HG03097 (cell line): ENCODE measurements at regions not wholly inside any gene's neighbourhood (a gene's known extent, or its start where the extent isn't known, plus 50 kb on each side); places are given as distances from the start of the nearest gene placed in this dataset.
"Not testable (repeated sequence)": the region's sequence is repeated elsewhere in the genome, so short reads cannot be mapped to it uniquely, and the experiment has no call there.

Source experiments
- ATAC-seq: cut with Tn5 transposase; IDR thresholded peaks from one replicate; pipeline ENCODE4 v1.9.1; 2021; ENCODE audit not compliant: unreplicated experiment, low FRiP score

DNA sequence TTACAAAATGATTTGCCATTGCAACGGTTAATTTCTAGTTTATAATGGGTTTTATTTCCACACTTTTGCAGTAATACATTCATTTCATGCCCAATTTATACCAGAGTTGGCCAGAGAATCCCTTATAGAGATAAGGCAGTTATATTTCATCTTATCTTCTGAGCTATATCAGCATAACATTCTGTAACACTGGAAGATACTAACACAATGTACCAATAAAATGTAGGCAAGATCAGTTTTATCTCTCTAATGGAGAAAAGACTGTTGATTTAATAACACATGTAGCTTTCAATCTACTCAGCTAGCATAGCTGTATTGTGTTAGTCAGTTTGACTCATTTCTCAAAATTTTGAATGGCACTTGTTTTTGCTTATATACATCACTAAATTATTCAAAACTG, 738.6 kb downstream of the TRAM1L1 start:
- no peak for ATAC-seq

DNA sequence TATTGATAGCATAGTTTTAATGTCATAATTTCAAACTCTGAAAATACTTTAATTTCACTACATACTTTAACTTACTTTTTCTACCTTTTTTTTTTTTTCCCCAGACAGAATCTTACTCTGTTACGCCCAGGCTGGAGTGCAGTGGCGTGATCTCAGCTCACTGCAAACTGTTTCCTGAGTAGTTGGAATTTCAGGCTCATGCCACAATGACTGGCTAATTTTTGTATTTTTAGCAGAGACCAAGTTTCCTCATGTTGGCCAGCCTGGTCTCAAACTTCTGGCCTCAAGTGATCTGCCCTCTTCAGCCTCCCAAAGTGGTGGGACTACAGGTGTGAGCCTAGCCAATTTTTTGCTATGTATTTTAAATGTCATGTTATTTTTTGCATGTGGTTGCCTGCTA, 741.6 kb downstream of the TRAM1L1 start:
- ATAC-seq: no peak

DNA sequence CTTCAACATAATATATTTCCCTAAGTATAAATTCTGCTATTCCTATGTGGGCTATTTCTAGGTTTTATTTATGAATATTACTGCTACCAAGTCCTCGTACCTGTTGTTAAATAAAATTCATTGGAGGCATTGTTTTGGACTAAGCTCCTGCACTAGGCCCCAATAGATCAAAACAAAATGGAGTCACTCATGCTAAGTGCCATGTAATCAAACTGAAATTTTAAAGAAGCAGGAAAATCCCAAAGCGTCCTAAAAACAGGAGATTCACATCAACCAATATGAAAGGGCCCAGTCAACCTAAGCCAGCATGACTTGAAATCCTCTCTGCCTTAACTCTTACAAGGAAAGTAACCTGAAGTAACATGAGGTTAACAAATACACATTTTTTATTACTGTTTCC, 743.2 kb downstream of the TRAM1L1 start:
- ATAC-seq: no peak

DNA sequence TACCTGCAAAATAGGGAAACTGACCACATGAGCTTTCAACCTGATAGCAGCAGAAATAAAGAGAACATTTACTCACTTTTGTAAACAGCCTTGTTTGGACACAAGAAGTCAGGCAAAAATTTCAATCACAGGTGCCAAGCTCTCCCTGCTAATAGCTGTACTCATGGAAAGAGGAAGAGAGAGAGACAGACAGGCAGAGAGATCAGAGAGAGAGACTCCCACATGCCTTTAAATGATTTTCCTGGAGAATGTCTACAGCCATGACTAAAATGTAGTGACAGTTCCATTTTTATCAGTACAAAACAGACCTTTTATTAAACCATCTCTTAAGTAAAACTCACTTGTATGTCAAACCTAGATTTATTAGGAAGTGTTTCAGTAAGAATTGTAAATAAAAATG, 752.9 kb downstream of the TRAM1L1 start:
- ATAC-seq: no peak

DNA sequence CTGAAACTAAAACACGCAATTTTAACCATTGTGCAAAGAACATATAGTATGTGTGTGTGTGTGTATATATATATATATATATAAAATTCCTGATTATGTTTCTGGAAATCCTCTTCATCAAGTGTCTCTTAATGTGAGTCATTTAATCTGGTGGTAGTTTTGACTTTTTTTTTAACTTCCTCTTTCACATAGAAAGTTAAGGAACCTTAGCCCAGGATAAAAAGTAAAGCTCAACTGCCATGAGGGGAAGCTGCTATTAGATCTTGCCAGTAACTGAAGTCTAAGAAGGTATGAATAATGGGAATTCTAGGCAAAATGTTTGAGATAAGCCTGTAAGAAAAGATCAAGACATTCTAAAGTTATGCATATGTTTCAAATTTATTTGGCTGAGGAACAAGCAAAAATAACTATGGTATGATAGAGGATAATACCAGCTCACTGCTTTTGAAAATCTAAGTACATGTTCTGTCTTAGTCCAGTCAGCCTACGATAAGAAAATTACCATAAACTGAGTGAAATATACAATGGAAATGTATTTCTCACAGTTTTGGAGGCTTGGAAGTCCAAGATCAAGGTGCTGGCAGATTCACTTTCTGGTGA, 757.0 kb downstream of the TRAM1L1 start:
- ATAC-seq: no peak

DNA sequence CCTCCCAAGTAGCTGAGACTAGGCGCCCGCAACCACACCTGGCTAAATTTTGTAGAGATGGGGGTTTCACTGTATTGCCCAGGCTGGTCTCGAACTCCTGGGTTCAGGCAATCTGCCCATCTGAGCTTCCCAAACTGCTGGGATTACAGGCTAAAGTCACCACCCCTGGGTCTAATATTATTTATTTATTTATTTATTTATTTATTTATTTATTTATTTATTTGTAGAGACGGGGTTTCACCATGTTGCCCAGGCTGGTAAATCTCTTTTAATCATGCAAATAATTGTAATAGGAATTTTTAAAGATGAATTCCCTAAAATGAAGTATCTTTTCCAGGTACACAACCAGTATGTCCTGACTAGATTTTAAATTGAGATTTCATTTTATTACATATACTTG, 761.8 kb downstream of the TRAM1L1 start:
- no peak for ATAC-seq

DNA sequence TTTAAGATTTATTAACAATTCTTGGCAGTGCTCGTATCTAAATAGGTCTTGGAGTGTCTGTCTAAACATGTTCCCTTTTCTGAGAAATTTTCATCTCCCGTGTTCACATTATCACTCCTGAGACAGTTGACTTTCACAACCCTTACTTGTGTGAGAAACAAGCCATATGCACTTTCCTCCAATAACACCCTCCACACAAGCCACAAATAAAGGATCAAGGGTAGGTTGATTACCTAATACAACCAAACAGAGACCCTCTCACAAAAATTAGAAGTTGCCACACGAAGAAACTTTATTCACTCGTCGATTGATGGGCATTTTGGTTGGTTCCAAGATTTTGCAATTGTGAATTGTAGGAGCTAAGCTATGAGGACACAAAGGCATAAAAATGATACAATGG, 763.9 kb downstream of the TRAM1L1 start:
- no peak for ATAC-seq

DNA sequence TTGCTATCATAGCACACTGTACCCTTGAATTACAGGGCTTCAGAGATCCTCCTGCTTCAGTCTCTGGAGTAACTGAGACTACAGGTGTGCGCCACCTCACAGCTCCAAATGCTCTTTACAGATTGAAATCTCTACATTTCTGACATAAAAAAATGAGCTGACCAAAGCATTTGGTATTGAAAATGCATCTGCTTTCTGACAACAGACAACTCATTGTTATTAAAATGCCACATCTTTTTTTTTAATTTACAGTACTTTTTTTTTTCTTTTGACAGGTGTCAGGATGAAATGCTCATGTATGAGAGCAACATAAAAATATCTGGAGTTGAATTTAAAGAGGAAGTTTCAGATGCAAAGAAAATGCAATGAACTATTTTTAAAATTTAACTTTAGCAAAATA, 764.5 kb downstream of the TRAM1L1 start:
- no peak for ATAC-seq

DNA sequence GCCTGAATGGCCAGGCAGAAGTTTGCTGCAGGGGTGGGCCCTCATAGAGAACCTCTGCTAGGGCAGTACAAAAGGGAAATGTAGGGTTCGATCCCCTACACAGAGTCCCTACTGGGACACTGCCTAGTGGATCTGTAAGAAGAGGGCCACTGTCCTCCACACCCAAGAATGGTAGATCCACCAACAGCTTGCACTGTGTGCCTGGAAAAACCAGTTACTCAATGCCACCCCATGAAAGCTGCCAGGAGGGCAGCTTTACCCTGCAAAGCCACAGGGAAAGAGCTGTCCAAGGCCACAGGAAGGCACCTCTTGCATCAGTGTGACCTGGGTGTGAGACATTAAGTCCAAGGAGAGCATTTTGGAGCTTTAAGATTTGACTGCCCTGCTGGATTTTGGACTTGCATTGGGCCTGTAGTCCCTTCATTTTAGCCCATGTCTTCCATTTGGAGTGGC, 781.6 kb downstream of the TRAM1L1 start:
- ATAC-seq: no peak

DNA sequence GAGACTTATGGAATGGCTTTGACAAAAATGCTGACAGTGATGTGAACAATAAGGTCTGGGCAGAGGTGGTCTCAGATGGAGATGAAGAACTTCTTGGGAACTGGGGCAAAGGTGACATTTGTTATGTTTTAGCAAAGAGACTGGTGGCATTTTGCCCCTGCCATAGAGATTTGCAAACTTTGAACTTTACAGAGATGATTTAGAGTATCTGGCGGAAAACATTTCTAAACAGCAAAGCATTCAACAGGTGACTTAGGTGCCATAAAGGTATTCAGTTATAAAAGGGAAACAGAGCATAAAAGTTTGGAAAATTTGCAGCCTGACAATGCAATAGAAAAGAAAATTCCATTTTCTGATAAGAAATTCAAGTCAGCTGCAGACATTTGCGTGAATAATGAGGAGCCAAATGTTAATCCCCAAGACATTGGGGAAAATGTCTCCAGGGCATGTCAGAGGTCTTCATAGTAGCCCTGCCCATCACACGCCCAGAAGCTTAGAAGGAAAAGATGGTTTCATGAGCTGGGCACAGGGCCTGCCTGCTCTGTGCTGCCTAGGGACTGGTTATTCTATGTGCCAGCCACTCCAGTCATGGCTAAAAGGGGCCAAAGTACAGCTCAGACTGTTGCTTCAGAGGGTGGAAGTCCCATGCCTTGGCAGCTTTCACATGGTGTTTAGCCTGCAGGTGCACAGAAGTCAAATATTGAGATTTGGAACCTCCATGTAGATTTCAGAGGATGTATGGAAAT, 782.2 kb downstream of the TRAM1L1 start:
- no peak for ATAC-seq

DNA sequence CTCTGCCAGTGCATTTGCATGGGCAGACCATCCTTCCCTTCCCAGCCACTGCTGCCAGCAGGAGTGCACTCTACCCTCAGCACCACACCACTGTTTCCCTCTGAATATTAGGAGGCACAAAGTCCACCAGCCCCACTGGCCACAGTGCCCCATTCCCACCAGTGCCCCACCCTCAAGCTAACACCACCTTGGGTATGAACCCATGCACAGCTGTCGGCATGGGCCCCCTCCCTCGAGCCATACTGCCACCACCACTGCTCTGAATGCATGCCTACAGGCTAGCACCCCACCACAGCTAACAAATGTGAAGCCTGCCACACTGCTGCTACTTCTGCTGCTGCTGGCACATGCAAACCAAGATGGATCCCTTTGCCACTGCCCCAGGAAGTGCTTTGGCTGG, 810.4 kb downstream of the TRAM1L1 start:
- no peak for ATAC-seq

DNA sequence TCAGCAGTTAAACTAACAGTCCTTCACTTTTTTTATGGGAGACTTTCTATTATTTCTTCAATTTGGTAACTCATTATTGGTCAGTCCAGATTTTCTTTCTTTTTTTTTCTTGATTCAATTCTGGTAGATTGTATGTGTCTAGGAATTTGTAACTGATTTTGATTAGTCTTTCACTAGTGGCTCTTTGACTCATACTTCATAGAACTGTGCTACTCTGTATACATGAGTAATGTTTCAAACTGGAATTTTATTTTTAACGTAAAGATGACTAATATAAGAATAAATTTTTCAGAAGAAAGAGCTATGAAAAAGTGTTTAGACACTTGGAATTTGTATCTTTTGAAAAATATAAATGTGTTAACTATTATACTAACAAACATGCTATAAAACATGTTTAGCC, 813.0 kb downstream of the TRAM1L1 start:
- no peak for ATAC-seq

DNA sequence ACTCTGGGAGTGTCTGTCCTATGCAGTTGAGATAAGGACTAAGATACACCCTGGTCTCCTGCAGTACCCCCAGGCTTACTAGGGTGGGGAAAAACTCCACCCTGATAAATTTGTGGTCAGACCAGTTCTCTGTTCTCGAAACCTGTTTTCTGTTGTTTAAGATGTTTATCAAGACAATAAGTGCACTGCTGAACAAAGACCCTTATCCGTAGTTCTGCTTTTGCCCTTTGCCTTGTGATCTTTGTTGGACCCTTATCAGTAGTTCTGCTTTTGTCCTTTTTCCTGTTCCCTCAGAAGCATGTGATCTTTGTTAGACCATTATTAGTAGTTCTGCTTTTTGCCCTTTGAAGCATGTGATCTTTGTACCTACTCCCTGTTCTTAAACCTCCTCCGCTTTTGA, 824.4 kb downstream of the TRAM1L1 start:
- not testable (repeated sequence) for ATAC-seq

DNA sequence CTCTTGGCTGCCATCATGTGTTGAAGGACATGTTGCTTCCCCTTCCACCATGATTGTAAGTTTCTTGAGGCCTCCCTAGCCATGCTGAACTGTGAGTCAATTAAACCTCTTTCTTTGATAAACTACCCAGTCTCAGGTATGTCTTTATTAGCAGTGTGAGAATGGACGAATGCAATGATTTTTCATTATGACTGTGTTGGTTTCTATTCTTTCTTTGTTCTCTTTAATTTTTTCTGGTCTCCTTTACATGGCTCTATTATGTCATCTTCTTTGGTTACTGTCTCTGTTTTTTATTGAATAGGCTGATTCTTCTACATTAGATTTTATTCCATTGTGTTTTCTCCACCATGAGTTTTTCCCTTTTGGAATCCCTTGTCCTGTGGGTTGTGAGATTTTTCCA, 840.6 kb downstream of the TRAM1L1 start:
- no peak for ATAC-seq

DNA sequence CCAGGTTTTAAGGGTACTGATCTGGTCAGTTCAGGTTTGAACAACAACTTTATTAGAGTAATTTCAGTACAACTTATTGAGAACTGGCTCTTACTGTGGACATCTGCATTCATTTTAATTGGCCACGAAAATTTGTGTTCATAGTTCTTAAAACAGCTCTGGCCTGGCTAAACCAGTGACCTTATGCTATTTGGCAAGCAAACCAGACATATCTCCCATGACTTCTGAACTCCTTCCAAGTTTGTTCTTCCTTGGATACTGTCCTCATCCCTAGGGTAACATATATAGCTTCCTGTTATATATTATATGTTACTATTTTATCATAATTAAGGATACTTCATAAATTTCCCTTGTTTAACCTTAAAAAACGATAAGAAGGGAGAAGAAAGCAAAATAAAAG, 841.9 kb downstream of the TRAM1L1 start:
- ATAC-seq: no peak

DNA sequence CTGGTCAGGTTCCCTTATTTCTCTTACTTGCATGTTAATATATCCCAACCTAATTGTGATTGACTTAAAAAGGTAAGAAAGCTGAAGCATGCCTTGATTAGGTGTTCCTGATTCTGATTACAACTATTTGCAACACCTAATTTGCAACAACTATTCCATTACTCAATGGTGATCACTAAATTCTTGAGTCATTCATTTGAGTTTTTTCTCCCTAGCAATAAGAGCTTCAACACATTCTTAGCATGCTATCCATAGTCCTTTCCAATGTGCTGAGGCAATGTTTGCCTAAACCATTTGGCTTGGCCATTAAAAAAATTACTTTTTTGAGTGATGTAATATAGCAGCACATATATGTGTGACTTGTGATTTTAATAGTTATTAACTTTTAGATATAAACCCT, 851.4 kb downstream of the TRAM1L1 start:
- no peak for ATAC-seq

DNA sequence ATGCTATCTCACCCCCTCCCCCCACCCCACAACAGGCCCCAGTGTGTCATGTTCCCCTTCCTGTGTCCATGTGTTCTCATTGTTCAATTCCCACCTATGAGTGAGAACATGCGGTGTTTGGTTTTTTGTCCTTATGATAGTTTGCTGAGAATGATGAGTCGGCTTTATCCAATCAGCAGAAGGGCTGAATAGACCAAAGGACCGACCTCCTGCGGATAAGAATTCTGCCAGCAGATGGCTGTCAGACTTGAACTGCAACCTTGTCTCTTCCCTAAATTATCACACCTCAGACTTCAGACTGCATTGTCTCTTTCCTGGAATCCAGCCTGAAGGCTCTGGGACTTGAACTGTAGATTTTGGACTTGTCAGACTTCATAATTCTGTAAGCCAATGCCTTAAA, 853.4 kb downstream of the TRAM1L1 start:
- not testable (repeated sequence) for ATAC-seq

DNA sequence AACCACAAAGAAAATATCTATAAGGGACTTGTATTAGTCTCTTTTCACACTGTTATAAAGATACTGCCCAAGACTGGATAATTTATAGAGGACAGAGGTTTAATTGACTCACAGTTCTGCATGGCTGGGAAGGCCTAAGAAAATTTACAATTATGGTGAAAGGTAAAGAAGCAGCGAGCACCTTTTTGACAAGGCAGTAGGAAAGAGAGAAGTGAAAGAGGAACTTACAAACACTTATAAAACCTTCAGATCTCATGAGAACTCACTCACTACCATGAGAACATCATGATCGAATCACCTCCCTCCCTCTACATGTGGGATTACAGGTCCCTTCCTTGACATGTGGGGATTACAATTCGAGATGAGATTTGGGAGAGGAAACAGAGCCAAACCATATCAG, 856.0 kb downstream of the TRAM1L1 start:
- no peak for ATAC-seq

DNA sequence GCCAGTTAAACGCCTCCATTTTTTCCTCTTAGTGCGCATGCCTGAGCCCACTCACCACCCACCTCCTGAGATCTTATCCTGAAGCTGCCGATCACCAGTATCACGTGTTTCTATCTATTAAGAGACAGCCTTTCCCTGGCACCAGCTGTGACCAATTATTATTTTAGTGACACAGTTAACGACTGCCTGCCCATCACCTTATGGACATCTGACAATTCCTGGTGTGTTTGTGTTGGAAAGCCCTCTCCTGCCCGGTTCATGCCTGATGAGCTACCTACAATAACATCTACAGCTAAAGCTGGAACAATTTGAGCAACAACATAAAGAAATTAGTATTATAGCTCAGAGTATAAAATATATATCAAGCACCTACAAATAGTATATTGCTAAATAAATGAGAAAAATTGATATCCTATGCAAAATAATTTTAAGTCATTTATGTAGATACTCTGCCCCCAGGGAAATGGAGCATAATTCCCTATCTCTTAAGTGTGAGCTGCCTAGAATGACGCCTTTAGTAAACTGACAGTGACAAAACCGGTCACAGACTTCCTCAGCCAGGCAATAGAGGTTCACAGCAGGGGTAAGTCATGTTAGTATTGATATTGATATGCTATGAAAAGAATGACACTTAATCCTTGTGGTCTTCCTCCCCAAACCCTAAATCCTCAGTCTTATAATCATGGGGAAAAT, 862.2 kb downstream of the TRAM1L1 start:
- ATAC-seq: no peak

DNA sequence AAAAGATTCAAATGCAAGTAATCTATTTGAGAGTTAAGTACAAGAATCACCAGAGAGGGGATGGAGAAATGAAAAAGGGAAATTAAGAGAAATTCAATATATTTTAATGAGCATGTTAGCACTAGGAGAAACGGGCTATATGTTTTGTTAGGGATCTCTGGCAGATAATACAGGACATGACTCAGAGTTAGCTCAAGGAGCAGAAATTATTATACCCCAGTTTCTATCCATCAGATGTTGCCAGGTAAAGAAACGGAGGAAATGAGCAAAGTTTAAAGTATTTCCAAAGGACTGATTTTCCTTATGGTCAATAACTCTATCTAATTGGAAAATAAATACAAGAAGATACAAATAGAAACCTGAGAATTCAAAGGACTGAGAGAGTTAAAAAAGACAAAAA, 867.6 kb downstream of the TRAM1L1 start:
- ATAC-seq: no peak

DNA sequence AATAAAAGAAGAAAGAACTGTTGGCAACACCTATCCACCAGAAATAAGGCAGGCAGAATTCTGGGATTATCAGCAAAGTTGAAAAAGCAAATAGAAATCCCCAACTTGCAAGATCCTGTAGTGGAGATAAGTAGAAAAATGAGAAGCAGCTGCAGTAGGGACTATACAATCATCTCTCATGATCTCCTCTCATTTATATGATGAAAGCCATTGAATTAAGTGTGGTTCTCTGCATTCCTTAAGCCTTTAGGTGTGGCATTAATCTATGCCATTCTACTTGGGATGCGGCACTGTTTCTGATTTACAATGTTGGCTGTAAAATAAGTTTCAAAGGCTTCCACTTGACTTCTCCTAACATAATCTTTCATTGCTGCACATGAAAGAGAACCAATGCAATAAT, 869.8 kb downstream of the TRAM1L1 start:
- no peak for ATAC-seq

DNA sequence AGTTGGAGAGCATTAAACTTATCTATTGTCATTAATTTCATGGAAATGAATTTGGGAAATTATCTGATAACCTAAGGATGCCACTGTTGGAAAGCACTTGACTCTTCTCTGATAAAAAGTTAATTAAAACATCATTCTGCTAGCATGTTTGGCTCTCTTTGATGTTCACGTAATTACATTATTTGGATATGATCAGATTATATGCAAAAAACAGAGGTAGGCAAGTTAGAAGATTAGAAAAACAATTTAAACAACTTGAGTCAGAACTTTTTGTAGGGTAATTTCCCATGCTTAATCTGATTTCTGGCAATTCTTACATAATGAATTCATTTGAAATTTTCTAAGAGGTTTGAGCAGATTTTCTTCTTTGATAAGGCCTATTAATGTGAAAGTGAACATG, 882.9 kb downstream of the TRAM1L1 start:
- ATAC-seq: no peak
